HG03521 (cell line): ENCODE measurements at regions not wholly inside any gene's neighbourhood (a gene's known extent, or its start where the extent isn't known, plus 50 kb on each side); places are given as distances from the start of the nearest gene placed in this dataset.

ENCODE experiments used
- ATAC-seq: cut with Tn5 transposase; IDR thresholded peaks from one replicate; pipeline ENCODE4 v1.9.1; 2021; ENCODE audit warnings: mild to moderate bottlenecking, moderate library complexity; ENCODE audit not compliant: unreplicated experiment

GRCh38 chr5:61777292-61777691 is 445.2 kb downstream of the ZSWIM6 start:
- ATAC-seq = no peak

GRCh38 chr5:61779743-61780142 is 447.7 kb downstream of the ZSWIM6 start:
- ATAC-seq = no peak

- ATAC-seq = no peak
Measured at GRCh38 chr5:61783481-61783880, 451.4 kb downstream of the ZSWIM6 start.

DNA sequence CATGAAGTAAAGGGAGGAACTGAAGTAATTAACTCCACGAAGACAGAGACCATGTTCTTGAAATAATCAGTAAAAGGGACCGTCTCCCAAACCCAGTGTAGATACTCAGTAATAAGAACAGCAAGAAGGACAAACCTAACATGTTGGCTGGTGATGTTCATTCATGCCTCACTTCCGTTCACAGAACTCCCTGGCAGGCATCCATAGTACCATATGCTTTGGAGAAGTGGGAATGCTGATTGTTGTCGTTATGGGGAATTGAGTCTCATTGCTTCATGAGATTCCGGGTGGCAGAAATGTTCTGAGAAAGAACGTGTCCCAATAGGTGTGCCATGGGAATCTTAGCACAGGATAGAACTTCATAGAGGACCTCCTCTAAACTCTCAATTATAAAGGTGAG is 452.3 kb downstream of the ZSWIM6 start:
- no peak for ATAC-seq

DNA sequence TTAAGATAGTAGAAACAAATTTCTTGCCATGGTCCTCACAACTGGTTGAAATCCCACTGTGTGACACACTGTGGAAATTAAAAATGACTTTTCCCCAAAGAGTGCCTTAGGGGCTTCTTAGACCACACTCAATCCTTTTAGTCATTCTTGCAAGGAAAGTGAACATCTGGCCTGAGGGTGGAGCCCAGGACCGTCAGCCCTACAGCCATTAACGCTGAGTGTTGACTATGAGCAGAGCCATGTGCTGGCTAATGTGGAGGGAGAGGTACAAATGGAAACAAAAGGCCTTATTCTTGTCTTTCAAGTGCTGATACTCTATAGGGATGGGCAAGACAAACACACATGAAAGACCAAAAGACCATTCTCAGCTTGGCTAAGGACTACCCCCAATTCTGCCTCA is 456.5 kb downstream of the ZSWIM6 start:
- no peak for ATAC-seq

- ATAC-seq = no peak
Measured at GRCh38 chr5:61790007-61790406, 457.9 kb downstream of the ZSWIM6 start.

DNA sequence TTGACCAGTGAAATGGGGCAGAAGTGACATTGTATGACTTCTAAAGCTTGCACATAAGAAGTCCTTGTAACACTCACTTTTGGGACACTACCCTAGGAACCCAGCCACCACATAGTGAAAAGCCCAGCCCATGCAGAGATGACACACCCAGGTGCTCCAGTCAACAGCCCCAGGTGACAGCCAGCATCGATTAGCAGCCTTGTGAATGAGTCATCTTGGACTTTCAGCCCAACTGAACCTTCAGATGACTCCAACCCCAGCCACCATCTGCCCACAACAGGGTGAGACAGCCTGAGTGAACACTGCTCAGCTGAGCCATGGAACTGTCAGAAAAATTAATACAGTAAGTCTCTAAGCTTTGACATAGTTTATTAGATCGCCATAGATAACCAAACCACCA is 458.6 kb downstream of the ZSWIM6 start:
- ATAC-seq = peak; percentile 76

DNA sequence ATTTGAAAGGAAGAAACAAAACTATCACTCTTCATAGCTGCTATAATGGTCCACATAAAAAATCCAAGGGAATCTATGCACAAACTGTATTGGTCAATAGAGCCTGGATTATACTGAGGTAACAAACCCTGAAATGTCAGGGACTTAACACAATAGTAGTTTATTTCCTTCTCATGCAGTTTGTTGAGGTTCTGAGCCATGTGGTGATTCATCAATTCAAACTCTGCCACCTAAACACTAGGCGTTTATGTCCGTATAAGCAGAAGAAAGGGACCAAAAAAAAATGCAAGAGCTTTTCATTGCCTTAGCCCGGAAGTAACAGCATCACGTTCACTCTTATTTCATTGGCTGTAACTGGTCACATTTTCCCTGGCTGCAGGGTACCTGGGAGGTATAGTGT is 464.7 kb downstream of the ZSWIM6 start:
- ATAC-seq = no peak

- no peak for ATAC-seq
Measured at GRCh38 chr5:61800450-61800849, 468.4 kb downstream of the ZSWIM6 start.

- no peak for ATAC-seq
Measured at GRCh38 chr5:61801174-61801573, 469.1 kb downstream of the ZSWIM6 start.

DNA sequence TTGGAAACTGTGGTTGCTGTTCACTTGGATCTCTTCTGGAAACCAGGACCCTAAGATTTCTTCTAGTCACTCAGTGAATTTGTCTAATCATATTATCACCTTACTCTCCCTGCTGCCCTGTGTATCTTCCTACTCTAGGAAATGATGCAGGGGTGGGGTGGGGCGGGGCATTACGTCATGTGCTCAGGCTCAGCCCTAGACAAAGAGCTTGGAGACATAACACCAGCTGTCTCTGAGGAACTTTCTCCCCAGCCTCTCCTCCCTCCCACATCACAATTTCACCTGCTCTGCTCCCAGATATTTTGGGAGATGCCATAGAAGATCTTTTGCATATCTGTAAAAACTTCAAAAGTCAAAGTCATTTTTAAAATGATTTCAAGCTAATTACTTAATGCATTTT is 470.4 kb downstream of the ZSWIM6 start:
- ATAC-seq = no peak

GRCh38 chr5:61805101-61805500 is 473.0 kb downstream of the ZSWIM6 start:
- ATAC-seq = no peak

DNA sequence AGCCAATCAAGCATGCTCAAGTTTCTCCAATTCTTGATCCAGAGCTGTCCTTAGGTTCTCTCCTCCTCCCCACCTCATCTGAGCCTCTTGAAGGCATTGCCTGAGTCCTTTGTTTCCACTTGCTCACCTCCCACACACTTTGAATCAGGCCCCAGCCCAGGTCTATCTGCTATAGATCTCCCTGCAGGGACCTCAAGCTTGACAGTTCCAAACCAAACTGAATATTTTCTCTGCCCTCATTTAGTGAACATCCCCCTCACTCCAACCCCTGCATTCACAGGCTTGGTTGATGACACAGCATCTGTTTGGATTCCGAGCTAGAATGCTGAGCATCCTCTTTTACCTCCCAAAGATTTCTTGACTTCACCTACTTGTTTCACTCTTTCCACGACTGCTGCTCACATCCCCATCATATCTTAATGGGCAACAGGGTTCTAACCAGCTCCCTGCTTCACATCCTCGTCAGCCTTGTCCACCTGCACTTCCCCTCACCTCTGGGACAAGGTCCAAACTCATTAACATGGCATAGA is 474.5 kb downstream of the ZSWIM6 start:
- no peak for ATAC-seq

DNA sequence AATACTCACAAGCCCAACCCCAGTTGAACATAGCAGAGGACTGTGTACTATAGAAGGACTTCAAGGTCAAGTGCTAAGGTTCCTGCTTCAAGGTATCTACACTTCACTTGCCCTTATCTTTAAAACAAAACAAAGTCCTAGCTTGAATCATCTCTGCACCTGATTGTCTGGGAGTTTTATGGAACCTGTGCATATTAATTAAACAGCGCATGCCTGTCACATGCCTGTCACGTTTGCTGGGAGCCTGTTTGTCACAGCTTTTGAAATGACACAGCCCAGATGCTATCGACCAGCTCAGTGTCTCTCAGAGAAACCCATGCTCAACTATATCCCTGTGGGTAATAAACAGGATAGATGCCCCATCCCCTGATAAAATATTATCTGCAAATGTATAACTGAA is 476.0 kb downstream of the ZSWIM6 start:
- no peak for ATAC-seq

GRCh38 chr5:61808909-61809308 is 476.9 kb downstream of the ZSWIM6 start:
- ATAC-seq = no peak

- ATAC-seq = no peak
Measured at GRCh38 chr5:61809651-61810050, 477.6 kb downstream of the ZSWIM6 start.

- ATAC-seq = no peak
Measured at GRCh38 chr5:61811052-61811451, 479.0 kb downstream of the ZSWIM6 start.

- ATAC-seq = no peak
Measured at GRCh38 chr5:61813361-61813760, 481.3 kb downstream of the ZSWIM6 start.

GRCh38 chr5:61815339-61815738 is 483.3 kb downstream of the ZSWIM6 start:
- ATAC-seq = no peak

DNA sequence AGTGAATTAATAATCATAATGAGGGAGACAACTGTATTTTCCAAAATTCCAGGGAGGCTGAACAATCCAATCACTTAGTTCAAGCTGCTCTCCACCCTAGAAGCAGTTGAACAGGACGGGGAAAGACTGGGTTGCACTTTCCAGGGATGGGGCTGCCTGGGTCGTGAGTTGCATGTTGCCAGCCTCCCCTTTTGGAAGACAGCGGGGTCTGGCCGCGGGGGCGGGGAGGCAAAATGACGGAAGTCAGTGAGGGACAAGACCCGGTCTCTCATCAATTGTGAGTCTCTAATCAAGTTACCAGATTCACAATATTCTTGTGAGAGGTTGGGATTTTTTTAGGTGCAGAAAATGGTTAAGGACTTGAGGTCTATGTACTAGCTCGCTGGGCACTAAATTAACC is 484.1 kb downstream of the ZSWIM6 start:
- no peak for ATAC-seq

GRCh38 chr5:61816585-61817450 is 484.8 kb downstream of the ZSWIM6 start:
- no peak for ATAC-seq

GRCh38 chr5:61817472-61818326 is 485.6 kb downstream of the ZSWIM6 start:
- ATAC-seq = no peak
